ENCODE measurements at regions not wholly inside any gene's neighbourhood (a gene's known extent, or its start where the extent isn't known, plus 50 kb on each side); places are given as distances from the start of the nearest gene placed in this dataset.

DNA sequence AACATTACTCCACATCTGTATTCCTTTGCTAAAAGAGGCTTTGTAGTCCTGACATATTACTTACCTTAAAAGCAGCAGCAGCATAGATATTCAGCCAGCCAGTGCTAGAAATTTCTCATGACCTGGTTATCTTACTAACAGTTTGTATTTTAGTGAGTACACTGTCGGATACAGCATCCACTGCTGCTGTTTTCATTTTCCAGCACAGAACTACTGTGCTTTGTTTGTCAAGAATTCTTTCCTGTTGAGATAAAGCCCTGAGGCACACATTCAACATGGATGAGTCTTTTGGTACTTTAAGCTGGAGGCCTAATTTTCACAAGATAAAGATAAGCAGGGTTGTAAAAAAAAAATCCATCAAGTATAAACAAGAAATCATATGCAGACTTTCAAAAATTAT is 311.2 kb upstream of the OPRM1 start:
- no peak overlapping the region for H3K23ac ChIP-seq (ENCODE audit: insufficient read length, low read depth, low read length)
- no peak overlapping the region for H2BK15ac ChIP-seq (ENCODE audit: low read depth, low read length)
- no peaks in the 10 kb centered on the region for H3K79me2 ChIP-seq (ENCODE audit: insufficient read depth, low read length)
- H3K9me3 Mint-ChIP-seq, result peaks cover 0 to 10% of the 10 kb centered on the region in 2 experiments; a peak in 2 of 5 replicates
- no peaks in the 10 kb centered on the region for H3K79me1 ChIP-seq (ENCODE audit: insufficient read depth, low read depth, low read length, poor library complexity, severe bottlenecking)
- H2BK12ac ChIP-seq (ENCODE audit: insufficient read length, low read depth, low read length), result no peak overlapping the region
- no peak overlapping the region for H2AFZ ChIP-seq (ENCODE audit: low read length)
- H4K20me1 ChIP-seq (ENCODE audit: control insufficient read depth, insufficient read depth, insufficient read length), result no peaks in the 10 kb centered on the region
- no peak overlapping the region for H3T11ph ChIP-seq (ENCODE audit: low read length)
- H3K27ac ChIP-seq (ENCODE audit: insufficient read length, low read depth, low read length), result no peak overlapping the region
- H4K5ac ChIP-seq (ENCODE audit: insufficient read length, low read depth, low read length), result no peak overlapping the region
- H3K4ac ChIP-seq (ENCODE audit: low read depth, low read length), result no peak overlapping the region
- H3K4me3 Mint-ChIP-seq, result no peak overlapping the region
- H3K23me2 ChIP-seq (ENCODE audit: insufficient read length, low read depth, low read length, poor library complexity, severe bottlenecking), result no peaks in the 10 kb centered on the region
- H3K36me3 Mint-ChIP-seq (ENCODE audit: insufficient read depth in 1 of 3, low read depth in 3 of 3), result no peaks in the 10 kb centered on the region
- no peaks in the 10 kb centered on the region for H3K27me3 Mint-ChIP-seq (ENCODE audit: low read depth)
- no peak overlapping the region for H2BK20ac ChIP-seq (ENCODE audit: low read depth, low read length, poor library complexity, severe bottlenecking)
- H4K91ac ChIP-seq (ENCODE audit: insufficient read length, low read depth, low read length), result no peak overlapping the region
- DNase-seq, result no peak
- no peak overlapping the region for H3K4me2 ChIP-seq (ENCODE audit: insufficient read depth, insufficient read length, low read length)
- H3K14ac ChIP-seq (ENCODE audit: insufficient read depth, low read length), result no peak overlapping the region
- H3K56ac ChIP-seq (ENCODE audit: insufficient read length, low read depth, low read length), result no peak overlapping the region
- no peaks in the 10 kb centered on the region for H3K27me3 ChIP-seq (ENCODE audit: insufficient read depth, low read length)
- no peaks in the 10 kb centered on the region for H3K4me1 ChIP-seq (ENCODE audit: insufficient read depth, low read length)
- H4K8ac ChIP-seq (replicated peaks; ENCODE audit: insufficient read length, low read depth, low read length), result no peak overlapping the region
- WGBS (ENCODE audit: extremely low coverage, insufficient read length, low lambda C conversion rate), result no CpG with 5 or more reads among the region's 1 CpG
- no peak overlapping the region for H3K27ac Mint-ChIP-seq
- H2BK5ac ChIP-seq (ENCODE audit: insufficient read length, low read length), result no peak overlapping the region
- no peaks in the 10 kb centered on the region for H3K9me3 ChIP-seq (ENCODE audit: control insufficient read depth, low read depth, low read length)
- H3K9ac ChIP-seq (ENCODE audit: extremely low read depth, insufficient read length, low read length), result no peak overlapping the region
- H3K18ac ChIP-seq (ENCODE audit: insufficient read length, low read depth, low read length), result no peak overlapping the region
- no peak overlapping the region for H2BK120ac ChIP-seq (ENCODE audit: low read depth, low read length, poor library complexity, severe bottlenecking)
- TF ChIP-seq CTCF (conservative IDR thresholded peaks at IDR 0.05), result no peak
- peaks cover 6% of the 10 kb centered on the region in 2 experiments for H3K4me1 Mint-ChIP-seq
- no peak overlapping the region for H2AK5ac ChIP-seq (ENCODE audit: insufficient read length, low read length)
